ENCODE measurements at regions not wholly inside any gene's neighbourhood (a gene's known extent, or its start where the extent isn't known, plus 50 kb on each side); places are given as distances from the start of the nearest gene placed in this dataset.

DNA sequence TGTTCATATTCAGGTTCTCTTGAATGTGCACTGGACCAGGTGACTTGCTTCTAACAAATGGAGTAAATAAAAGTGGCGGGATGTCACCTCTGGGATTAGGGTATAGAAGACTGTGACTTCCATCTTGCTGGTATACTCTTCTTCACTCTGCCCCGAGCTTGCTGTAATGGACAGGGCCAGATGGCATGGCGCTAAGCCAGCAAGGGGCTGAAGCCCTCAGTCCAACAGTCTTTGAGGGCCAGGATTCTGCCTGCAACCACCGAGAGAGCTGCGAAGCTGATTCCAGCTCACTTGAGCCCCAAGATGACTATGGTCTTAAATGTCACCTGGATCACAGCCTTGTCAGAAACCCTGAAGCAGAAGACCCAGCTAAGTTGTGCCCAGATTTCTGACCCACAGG, 600.0 kb downstream of the FGF9 start:
- Histone ChIP-seq H3K27ac (no peak overlapping the region), H3K27me3 (no peaks in the 10 kb centered on the region), H3K4me3 (no peak overlapping the region), H3K36me3 (no peaks in the 10 kb centered on the region), H3K4me1 (no peaks in the 10 kb centered on the region), H3K9me3 (no peaks in the 10 kb centered on the region)
- TF ChIP-seq POLR2A (IDR thresholded peaks at IDR 0.05) (no peak), POLR2AphosphoS5 (IDR thresholded peaks at IDR 0.05) (no peak)
- TF ChIP-seq, protein P1, sequence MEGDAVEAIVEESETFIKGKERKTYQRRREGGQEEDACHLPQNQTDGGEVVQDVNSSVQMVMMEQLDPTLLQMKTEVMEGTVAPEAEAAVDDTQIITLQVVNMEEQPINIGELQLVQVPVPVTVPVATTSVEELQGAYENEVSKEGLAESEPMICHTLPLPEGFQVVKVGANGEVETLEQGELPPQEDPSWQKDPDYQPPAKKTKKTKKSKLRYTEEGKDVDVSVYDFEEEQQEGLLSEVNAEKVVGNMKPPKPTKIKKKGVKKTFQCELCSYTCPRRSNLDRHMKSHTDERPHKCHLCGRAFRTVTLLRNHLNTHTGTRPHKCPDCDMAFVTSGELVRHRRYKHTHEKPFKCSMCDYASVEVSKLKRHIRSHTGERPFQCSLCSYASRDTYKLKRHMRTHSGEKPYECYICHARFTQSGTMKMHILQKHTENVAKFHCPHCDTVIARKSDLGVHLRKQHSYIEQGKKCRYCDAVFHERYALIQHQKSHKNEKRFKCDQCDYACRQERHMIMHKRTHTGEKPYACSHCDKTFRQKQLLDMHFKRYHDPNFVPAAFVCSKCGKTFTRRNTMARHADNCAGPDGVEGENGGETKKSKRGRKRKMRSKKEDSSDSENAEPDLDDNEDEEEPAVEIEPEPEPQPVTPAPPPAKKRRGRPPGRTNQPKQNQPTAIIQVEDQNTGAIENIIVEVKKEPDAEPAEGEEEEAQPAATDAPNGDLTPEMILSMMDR (IDR thresholded peaks at IDR 0.05) = no peak
- intact Hi-C loops (cut with DNase I; ENCODE audit: low total_unique reads) = no loop called here
- DNase-seq (ENCODE audit: low spot score in 2 of 2) = no peak

- TF ChIP-seq, protein P1 (IDR thresholded peaks at IDR 0.05) = no peak
- TF ChIP-seq POLR2A (IDR thresholded peaks at IDR 0.05) = no peak
- no peak for TF ChIP-seq POLR2AphosphoS5 (IDR thresholded peaks at IDR 0.05)
- intact Hi-C loops (cut with DNase I; ENCODE audit: low total_unique reads) = no loop called here
- Histone ChIP-seq H3K27ac (no peak overlapping the region), H3K27me3 (no peaks in the 10 kb centered on the region), H3K9me3 (no peaks in the 10 kb centered on the region), H3K4me3 (no peak overlapping the region), H3K4me1 (no peaks in the 10 kb centered on the region), H3K36me3 (no peaks in the 10 kb centered on the region)
- DNase-seq (ENCODE audit: low spot score in 2 of 2) = no peak
Observed at GRCh38 chr13:22271903-22272302, 601.0 kb downstream of the FGF9 start.

DNA sequence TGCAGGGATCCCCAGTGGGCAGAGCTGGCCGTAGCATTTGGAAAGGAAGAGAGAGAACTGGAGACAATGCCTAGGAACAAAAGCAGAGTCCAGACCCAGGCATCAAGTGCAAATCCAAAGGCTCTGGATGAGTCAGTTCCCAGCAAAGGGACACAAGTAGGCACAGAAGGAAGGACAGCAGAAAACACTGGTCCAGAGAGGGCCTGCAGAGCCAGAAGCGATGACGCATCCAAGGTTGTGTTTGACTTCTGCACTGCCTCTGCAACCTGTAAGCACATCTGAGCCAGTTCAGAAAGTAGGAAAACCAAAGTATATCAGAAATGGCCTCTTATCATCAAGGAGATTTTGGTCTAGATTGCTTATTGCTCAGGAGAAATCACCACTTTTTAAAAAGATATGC, 604.5 kb downstream of the FGF9 start:
- intact Hi-C loops (cut with DNase I; ENCODE audit: low total_unique reads) = no loop called here
- H3K9me3 ChIP-seq = no peaks in the 10 kb centered on the region
- H3K27ac ChIP-seq = no peak overlapping the region
- H3K4me1 ChIP-seq = no peaks in the 10 kb centered on the region
- TF ChIP-seq POLR2AphosphoS5 (IDR thresholded peaks at IDR 0.05) = no peak
- no peak for TF ChIP-seq POLR2A (IDR thresholded peaks at IDR 0.05)
- TF ChIP-seq, protein P1 (IDR thresholded peaks at IDR 0.05) = no peak
- H3K4me3 ChIP-seq = no peak overlapping the region
- H3K36me3 ChIP-seq = no peaks in the 10 kb centered on the region
- H3K27me3 ChIP-seq = no peaks in the 10 kb centered on the region
- no peak for DNase-seq (ENCODE audit: low spot score in 2 of 2)

DNA sequence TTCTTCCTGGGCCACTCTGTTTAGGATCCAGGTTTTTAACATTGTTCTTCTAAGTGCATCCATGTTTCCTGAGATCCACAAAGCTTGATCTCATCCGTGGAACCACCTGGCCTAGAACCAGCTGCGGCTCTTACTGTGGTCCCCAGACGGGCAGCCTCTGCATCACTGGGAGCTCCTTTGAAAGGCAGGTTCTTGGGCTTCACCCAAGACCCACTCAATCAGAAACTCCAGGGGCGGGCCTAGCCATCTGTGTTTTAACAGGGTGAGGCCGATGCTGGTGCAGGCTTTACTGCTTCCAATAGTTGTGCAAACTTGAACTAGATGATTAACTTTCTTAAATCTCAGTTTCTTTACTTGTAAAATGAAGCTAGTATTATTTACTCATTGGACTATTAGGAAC, 605.7 kb downstream of the FGF9 start:
- Histone ChIP-seq H3K4me3 (no peak overlapping the region), H3K4me1 (no peaks in the 10 kb centered on the region), H3K36me3 (no peaks in the 10 kb centered on the region), H3K27me3 (no peaks in the 10 kb centered on the region), H3K27ac (no peak overlapping the region), H3K9me3 (no peaks in the 10 kb centered on the region)
- DNase-seq (ENCODE audit: low spot score in 2 of 2) = no peak
- intact Hi-C loops (cut with DNase I; ENCODE audit: low total_unique reads) = no loop called here
- no peak for TF ChIP-seq POLR2AphosphoS5 (IDR thresholded peaks at IDR 0.05)
- TF ChIP-seq POLR2A (IDR thresholded peaks at IDR 0.05) = no peak
- TF ChIP-seq, protein P1 (IDR thresholded peaks at IDR 0.05) = no peak

DNA sequence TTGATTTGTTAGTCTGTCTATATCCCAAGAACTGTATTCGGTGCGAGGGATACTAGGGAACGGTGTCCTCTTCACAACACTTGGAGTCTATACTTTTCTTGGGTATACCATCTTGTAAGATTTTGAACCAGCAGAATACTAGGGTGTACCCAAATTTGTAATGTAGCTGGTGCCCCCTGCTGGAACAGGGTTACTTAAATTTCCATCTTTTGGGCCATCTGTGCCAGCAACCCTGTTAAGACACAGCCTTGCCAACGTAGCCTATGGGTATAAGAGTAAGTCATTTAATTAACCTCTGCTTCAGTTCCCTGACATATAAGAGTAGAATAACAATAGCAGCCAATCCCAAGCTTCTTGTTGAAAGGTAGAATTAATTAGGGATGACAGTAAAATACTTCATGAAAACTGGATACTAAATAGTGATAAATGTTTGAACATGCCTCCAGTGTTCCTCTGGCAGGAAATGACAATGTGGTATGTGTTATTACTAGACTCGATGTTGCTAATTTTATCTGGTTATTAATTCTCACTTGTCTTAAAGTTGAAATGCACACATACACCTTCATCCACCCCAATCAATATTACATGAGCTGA, 607.6 kb downstream of the FGF9 start:
- H3K36me3 ChIP-seq = no peaks in the 10 kb centered on the region
- intact Hi-C loops (cut with DNase I; ENCODE audit: low total_unique reads) = no loop called here

More for the DNA sequence above, 607.6 kb downstream of the FGF9 start:
- H3K27me3 ChIP-seq = no peaks in the 10 kb centered on the region
- no peak overlapping the region for H3K27ac ChIP-seq
- no peak overlapping the region for H3K4me3 ChIP-seq
- peak in 1 of 2 donors; percentile 23 for DNase-seq (ENCODE audit: low spot score in 2 of 2)
- no peaks in the 10 kb centered on the region for H3K4me1 ChIP-seq
- TF ChIP-seq POLR2AphosphoS5 (IDR thresholded peaks at IDR 0.05) = no peak
- TF ChIP-seq, protein P1 (IDR thresholded peaks at IDR 0.05) = peak in 2 of 3 donors; percentile 33 to 38
- no peaks in the 10 kb centered on the region for H3K9me3 ChIP-seq
